DOHH2 (cell line): ENCODE measurements at regions not wholly inside any gene's neighbourhood (a gene's known extent, or its start where the extent isn't known, plus 50 kb on each side); places are given as distances from the start of the nearest gene placed in this dataset.

Experiments
- H3F3A ChIP-seq: fragments of 200-600 bp; sonication (generic), shearing (Covaris generic); 2 replicates; pipeline ENCODE4 v1.6.0; 2016; ENCODE audit warnings: antibody characterized with exemption, mild to moderate bottlenecking; ENCODE audit not compliant: control insufficient read depth, insufficient read depth
- H3K27ac ChIP-seq: fragments of 200-600 bp; sonication (generic); 2 replicates; pipeline ENCODE4 v1.5.1; 2014; ENCODE audit warnings: low read depth, mild to moderate bottlenecking, low read length, moderate library complexity
- H3K27me3 ChIP-seq: fragments of 200-600 bp; sonication (generic); 2 replicates; pipeline ENCODE4 v1.6.1; 2014; ENCODE audit warnings: mild to moderate bottlenecking, low read length, mixed read lengths; ENCODE audit not compliant: control insufficient read depth
- H3K36me3 ChIP-seq: fragments of 200-600 bp; sonication (generic); 2 replicates; pipeline ENCODE4 v1.6.1; 2014; ENCODE audit warnings: mild to moderate bottlenecking, low read length, moderate library complexity, mixed read lengths; ENCODE audit not compliant: control insufficient read depth
- H3K4me1 ChIP-seq: fragments of 200-600 bp; sonication (generic); 2 replicates; pipeline ENCODE4 v1.6.1; 2014; ENCODE audit warnings: mild to moderate bottlenecking, low read length, mixed read lengths; ENCODE audit not compliant: control insufficient read depth
- H3K4me2 ChIP-seq: fragments of 200-600 bp; sonication (generic); 2 replicates; pipeline ENCODE4 v1.6.0; 2014; ENCODE audit warnings: mild to moderate bottlenecking, low read length, moderate library complexity
- H3K4me3 ChIP-seq: fragments of 200-600 bp; sonication (generic); 2 replicates; pipeline ENCODE4 v1.5.1; 2014; ENCODE audit warnings: mild to moderate bottlenecking, low read length, mixed read lengths
- H3K79me2 ChIP-seq: fragments of 200-600 bp; sonication (generic); 2 replicates; pipeline ENCODE4 v1.6.1; 2014; ENCODE audit warnings: mild to moderate bottlenecking, low read length, mixed read lengths; ENCODE audit not compliant: control insufficient read depth
- H3K9me2 ChIP-seq: fragments of 200-600 bp; sonication (generic); replicated peaks from 2 replicates; pipeline ENCODE4 v1.6.1; 2014; ENCODE audit warnings: mild to moderate bottlenecking, low read length, mixed read lengths; ENCODE audit not compliant: control insufficient read depth
- H3K9me3 ChIP-seq: fragments of 200-600 bp; sonication (generic); 2 replicates; pipeline ENCODE4 v1.6.1; 2014; ENCODE audit warnings: antibody characterized with exemption, low read length, mixed read lengths; ENCODE audit not compliant: control insufficient read depth, insufficient read depth
- H4K20me1 ChIP-seq: fragments of 200-600 bp; sonication (generic); 2 replicates; pipeline ENCODE4 v1.6.0; 2014; ENCODE audit warnings: low read depth, mild to moderate bottlenecking, antibody characterized with exemption, low read length, moderate library complexity; ENCODE audit not compliant: control insufficient read depth, insufficient read depth
- EZH2phosphoT487 ChIP-seq: fragments of 200-600 bp; sonication (generic); IDR thresholded peaks from 2 replicates; pipeline ENCODE4 v1.6.1; 2017; ENCODE audit warnings: borderline replicate concordance, mild to moderate bottlenecking, antibody characterized with exemption, low read length, moderate library complexity, mixed read lengths
- TF ChIP-seq, protein P1 (sequence below): fragments of 200-600 bp; sonication (generic); IDR thresholded peaks from one replicate; pipeline ENCODE4 v1.5.1; 2014; ENCODE audit warnings: antibody characterized with exemption, mild to moderate bottlenecking, low read depth, low read length; ENCODE audit not compliant: poor library complexity, severe bottlenecking

- H3K36me3 ChIP-seq = no peaks in the 10 kb centered on the region
- no peak for TF ChIP-seq EZH2phosphoT487
- TF ChIP-seq, protein P1, sequence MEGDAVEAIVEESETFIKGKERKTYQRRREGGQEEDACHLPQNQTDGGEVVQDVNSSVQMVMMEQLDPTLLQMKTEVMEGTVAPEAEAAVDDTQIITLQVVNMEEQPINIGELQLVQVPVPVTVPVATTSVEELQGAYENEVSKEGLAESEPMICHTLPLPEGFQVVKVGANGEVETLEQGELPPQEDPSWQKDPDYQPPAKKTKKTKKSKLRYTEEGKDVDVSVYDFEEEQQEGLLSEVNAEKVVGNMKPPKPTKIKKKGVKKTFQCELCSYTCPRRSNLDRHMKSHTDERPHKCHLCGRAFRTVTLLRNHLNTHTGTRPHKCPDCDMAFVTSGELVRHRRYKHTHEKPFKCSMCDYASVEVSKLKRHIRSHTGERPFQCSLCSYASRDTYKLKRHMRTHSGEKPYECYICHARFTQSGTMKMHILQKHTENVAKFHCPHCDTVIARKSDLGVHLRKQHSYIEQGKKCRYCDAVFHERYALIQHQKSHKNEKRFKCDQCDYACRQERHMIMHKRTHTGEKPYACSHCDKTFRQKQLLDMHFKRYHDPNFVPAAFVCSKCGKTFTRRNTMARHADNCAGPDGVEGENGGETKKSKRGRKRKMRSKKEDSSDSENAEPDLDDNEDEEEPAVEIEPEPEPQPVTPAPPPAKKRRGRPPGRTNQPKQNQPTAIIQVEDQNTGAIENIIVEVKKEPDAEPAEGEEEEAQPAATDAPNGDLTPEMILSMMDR = no peak
- no peaks in the 10 kb centered on the region for H3K9me2 ChIP-seq
- H3K4me2 ChIP-seq = no peak overlapping the region
- no peaks in the 10 kb centered on the region for H3K4me1 ChIP-seq
- no peak overlapping the region for H3K27ac ChIP-seq
- H3K4me3 ChIP-seq = no peak overlapping the region
- H4K20me1 ChIP-seq = no peaks in the 10 kb centered on the region
- H3F3A ChIP-seq = no peaks in the 10 kb centered on the region
- no peaks in the 10 kb centered on the region for H3K27me3 ChIP-seq
- H3K9me3 ChIP-seq = no peaks in the 10 kb centered on the region
- no peaks in the 10 kb centered on the region for H3K79me2 ChIP-seq
Observed at GRCh38 chr18:61699397-61700110, 193.3 kb downstream of the RNF152 start.

- Histone ChIP-seq H3K27ac (no peak overlapping the region), H3K4me3 (no peak overlapping the region), H3K4me2 (no peak overlapping the region), H3K9me2 (no peaks in the 10 kb centered on the region), H3K79me2 (no peaks in the 10 kb centered on the region), H3K4me1 (no peaks in the 10 kb centered on the region), H3F3A (no peaks in the 10 kb centered on the region), H3K27me3 (no peaks in the 10 kb centered on the region), H4K20me1 (no peaks in the 10 kb centered on the region), H3K36me3 (no peaks in the 10 kb centered on the region), H3K9me3 (no peaks in the 10 kb centered on the region)
- TF ChIP-seq, protein P1 = no peak
- TF ChIP-seq EZH2phosphoT487 = no peak
Observed at GRCh38 chr18:61697306-61697909, 195.4 kb downstream of the RNF152 start.

DNA sequence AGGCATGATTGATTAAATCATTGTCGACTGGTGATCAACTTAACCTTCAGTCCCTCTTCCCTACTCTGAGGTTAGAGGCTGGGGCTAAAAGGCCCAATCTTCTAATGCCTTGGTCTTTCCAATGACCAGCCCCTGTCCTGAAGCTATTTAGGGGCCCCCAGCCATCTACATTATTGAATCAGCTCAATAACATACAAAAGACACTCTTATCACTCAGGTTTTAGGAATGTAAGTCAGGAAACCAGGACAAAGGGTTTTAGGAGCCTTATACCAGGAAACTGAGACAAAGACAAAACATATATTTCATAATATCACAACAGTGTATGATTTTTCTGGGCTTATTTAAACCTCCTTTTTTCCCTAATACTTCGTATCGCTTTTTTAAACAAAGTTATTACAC, 198.6 kb downstream of the RNF152 start:
- Histone ChIP-seq H3K36me3 (no peaks in the 10 kb centered on the region), H3K9me3 (no peaks in the 10 kb centered on the region)
- no peak for TF ChIP-seq EZH2phosphoT487
- TF ChIP-seq, protein P1 = no peak

More for the DNA sequence above, 198.6 kb downstream of the RNF152 start:
- no peak overlapping the region for H3K4me3 ChIP-seq
- H3K27ac ChIP-seq = no peak overlapping the region
- H3K79me2 ChIP-seq = no peaks in the 10 kb centered on the region
- no peaks in the 10 kb centered on the region for H3K9me2 ChIP-seq
- no peak overlapping the region for H3K4me2 ChIP-seq
- no peaks in the 10 kb centered on the region for H3K4me1 ChIP-seq
- no peaks in the 10 kb centered on the region for H4K20me1 ChIP-seq
- H3F3A ChIP-seq = no peaks in the 10 kb centered on the region
- H3K27me3 ChIP-seq = no peaks in the 10 kb centered on the region
